ENCODE measurements at regions not wholly inside any gene's neighbourhood (a gene's known extent, or its start where the extent isn't known, plus 50 kb on each side); places are given as distances from the start of the nearest gene placed in this dataset.

DNA sequence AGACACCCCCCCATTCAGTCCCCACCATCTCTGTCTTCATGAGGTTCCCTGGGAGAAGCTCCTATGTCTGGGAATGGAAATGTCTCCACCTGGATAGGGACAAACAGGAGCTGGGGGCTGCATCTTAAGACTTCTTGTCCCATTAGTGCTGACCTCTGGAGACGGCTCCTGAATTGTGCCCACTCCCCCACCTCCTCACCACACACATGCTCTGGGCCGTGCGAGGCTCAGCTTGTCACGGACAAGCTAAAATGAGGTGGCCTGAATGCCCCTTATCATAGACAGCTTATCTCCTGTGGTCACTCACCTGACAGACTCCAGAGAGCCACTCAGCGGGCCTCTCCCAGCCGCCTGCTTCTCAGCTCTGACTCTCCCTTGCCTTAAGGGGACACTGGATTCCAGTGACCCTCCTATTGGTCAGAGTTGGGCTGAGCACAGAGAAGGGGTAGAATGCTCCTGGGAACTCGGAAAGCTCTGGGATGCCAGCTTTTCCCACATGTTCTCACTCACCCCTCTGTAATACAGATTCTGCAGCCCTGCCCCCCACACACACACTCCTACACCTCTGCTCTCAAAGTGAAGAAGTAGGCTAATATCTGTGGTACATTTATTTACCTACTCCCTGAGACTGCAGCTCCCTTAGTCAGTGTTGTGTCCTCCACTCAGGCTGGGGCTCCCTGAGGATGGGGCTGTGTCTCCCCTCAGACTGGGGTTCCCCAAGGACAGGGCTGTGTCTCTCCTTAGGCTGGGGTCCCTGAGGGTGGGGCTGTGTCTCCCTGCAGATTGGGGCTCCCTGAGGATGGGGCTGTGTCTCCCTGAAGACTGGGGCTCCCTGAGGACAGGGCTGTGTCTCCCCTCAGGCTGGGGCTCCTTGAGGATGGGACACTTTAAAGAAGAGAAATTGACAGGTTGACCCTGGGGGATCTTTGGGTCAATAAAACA is 167.5 kb downstream of the VEGFA start (continued):
- no peak for TF ChIP-seq CSDC2 (CRISPR knock-in tag; IDR thresholded peaks at IDR 0.05)
- no peak for TF ChIP-seq CSRNP3 (CRISPR knock-in tag; IDR thresholded peaks at IDR 0.05)
- no peak for TF ChIP-seq RARB (CRISPR knock-in tag; IDR thresholded peaks at IDR 0.05)
- no peak for TF ChIP-seq ISL1 (CRISPR knock-in tag; IDR thresholded peaks at IDR 0.05)
- TF ChIP-seq TSHZ2 (CRISPR knock-in tag; IDR thresholded peaks at IDR 0.05): no peak
- no peak for TF ChIP-seq GLIS3 (CRISPR knock-in tag; IDR thresholded peaks at IDR 0.05)
- TF ChIP-seq ARNTL (CRISPR knock-in tag; IDR thresholded peaks at IDR 0.05; ENCODE audit: borderline replicate concordance, low read depth): no peak
- no peak for TF ChIP-seq TCF4 (CRISPR knock-in tag; IDR thresholded peaks at IDR 0.05; ENCODE audit: borderline replicate concordance)

GRCh38 chr6:43936476-43936875 is 166.5 kb downstream of the VEGFA start:
- ATAC-seq: no peak
- TF ChIP-seq ZFP30 (CRISPR knock-in tag; IDR thresholded peaks at IDR 0.05): no peak
- no peak for TF ChIP-seq TOX (CRISPR knock-in tag; IDR thresholded peaks at IDR 0.05; ENCODE audit: borderline replicate concordance)
- no peak for TF ChIP-seq ZNF565 (CRISPR knock-in tag; conservative IDR thresholded peaks at IDR 0.05; ENCODE audit: low read depth)
- no peak for TF ChIP-seq RARB (CRISPR knock-in tag; IDR thresholded peaks at IDR 0.05)
- TF ChIP-seq TCF4 (CRISPR knock-in tag; IDR thresholded peaks at IDR 0.05; ENCODE audit: borderline replicate concordance): no peak
- no peak for TF ChIP-seq ESRRG (CRISPR knock-in tag; IDR thresholded peaks at IDR 0.05)
- no peak for TF ChIP-seq OSR1 (CRISPR knock-in tag; IDR thresholded peaks at IDR 0.05)
- no peak for TF ChIP-seq ARNTL (CRISPR knock-in tag; IDR thresholded peaks at IDR 0.05; ENCODE audit: borderline replicate concordance, low read depth)
- TF ChIP-seq ISL1 (CRISPR knock-in tag; IDR thresholded peaks at IDR 0.05): no peak
- TF ChIP-seq SNAI2 (CRISPR knock-in tag; IDR thresholded peaks at IDR 0.05): no peak
- no peak for TF ChIP-seq TSHZ2 (CRISPR knock-in tag; IDR thresholded peaks at IDR 0.05)
- no peak for TF ChIP-seq ZFP3 (CRISPR knock-in tag; IDR thresholded peaks at IDR 0.05)
- TF ChIP-seq, protein P1, sequence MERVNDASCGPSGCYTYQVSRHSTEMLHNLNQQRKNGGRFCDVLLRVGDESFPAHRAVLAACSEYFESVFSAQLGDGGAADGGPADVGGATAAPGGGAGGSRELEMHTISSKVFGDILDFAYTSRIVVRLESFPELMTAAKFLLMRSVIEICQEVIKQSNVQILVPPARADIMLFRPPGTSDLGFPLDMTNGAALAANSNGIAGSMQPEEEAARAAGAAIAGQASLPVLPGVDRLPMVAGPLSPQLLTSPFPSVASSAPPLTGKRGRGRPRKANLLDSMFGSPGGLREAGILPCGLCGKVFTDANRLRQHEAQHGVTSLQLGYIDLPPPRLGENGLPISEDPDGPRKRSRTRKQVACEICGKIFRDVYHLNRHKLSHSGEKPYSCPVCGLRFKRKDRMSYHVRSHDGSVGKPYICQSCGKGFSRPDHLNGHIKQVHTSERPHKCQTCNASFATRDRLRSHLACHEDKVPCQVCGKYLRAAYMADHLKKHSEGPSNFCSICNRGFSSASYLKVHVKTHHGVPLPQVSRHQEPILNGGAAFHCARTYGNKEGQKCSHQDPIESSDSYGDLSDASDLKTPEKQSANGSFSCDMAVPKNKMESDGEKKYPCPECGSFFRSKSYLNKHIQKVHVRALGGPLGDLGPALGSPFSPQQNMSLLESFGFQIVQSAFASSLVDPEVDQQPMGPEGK (CRISPR knock-in tag; IDR thresholded peaks at IDR 0.05; ENCODE audit: borderline replicate concordance): no peak
- no peak for TF ChIP-seq ZC3H10 (CRISPR knock-in tag; IDR thresholded peaks at IDR 0.05)
- TF ChIP-seq, protein P2, sequence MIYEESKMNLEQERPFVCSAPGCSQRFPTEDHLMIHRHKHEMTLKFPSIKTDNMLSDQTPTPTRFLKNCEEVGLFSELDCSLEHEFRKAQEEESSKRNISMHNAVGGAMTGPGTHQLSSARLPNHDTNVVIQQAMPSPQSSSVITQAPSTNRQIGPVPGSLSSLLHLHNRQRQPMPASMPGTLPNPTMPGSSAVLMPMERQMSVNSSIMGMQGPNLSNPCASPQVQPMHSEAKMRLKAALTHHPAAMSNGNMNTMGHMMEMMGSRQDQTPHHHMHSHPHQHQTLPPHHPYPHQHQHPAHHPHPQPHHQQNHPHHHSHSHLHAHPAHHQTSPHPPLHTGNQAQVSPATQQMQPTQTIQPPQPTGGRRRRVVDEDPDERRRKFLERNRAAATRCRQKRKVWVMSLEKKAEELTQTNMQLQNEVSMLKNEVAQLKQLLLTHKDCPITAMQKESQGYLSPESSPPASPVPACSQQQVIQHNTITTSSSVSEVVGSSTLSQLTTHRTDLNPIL (CRISPR knock-in tag; IDR thresholded peaks at IDR 0.05; ENCODE audit: low read depth): no peak
- TF ChIP-seq, protein P3, sequence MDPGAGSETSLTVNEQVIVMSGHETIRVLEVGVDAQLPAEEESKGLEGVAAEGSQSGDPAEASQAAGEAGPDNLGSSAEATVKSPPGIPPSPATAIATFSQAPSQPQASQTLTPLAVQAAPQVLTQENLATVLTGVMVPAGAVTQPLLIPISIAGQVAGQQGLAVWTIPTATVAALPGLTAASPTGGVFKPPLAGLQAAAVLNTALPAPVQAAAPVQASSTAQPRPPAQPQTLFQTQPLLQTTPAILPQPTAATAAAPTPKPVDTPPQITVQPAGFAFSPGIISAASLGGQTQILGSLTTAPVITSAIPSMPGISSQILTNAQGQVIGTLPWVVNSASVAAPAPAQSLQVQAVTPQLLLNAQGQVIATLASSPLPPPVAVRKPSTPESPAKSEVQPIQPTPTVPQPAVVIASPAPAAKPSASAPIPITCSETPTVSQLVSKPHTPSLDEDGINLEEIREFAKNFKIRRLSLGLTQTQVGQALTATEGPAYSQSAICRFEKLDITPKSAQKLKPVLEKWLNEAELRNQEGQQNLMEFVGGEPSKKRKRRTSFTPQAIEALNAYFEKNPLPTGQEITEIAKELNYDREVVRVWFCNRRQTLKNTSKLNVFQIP (CRISPR knock-in tag; IDR thresholded peaks at IDR 0.05; ENCODE audit: borderline replicate concordance, low read depth): no peak
- no peak for TF ChIP-seq ZNF8 (CRISPR knock-in tag; IDR thresholded peaks at IDR 0.05)
- no peak for TF ChIP-seq GLIS3 (CRISPR knock-in tag; IDR thresholded peaks at IDR 0.05)
- no peak for TF ChIP-seq PPARA (CRISPR knock-in tag; IDR thresholded peaks at IDR 0.05; ENCODE audit: borderline replicate concordance)
- TF ChIP-seq BACH2 (CRISPR knock-in tag; IDR thresholded peaks at IDR 0.05; ENCODE audit: borderline replicate concordance): no peak
